Hypothalamus (tissue), 51 donors: ENCODE measurements at regions not wholly inside any gene's neighbourhood (a gene's known extent, or its start where the extent isn't known, plus 50 kb on each side); places are given as distances from the start of the nearest gene placed in this dataset.
"Not testable (repeated sequence)": the region's sequence is repeated elsewhere in the genome, so short reads cannot be mapped to it uniquely, and the experiment has no call there.

Experiments used
- DNase-seq, 51 donors: peaks; one replicate each; lab custom pipeline; 2025; lab: John Stamatoyannopoulos, UW

GRCh38 chr15:92705764-92706163 is 50.2 kb upstream of the FAM174B start:
- DNase-seq = no peak

GRCh38 chr15:92706201-92706600 is 50.6 kb upstream of the FAM174B start:
- no peak for DNase-seq

DNA sequence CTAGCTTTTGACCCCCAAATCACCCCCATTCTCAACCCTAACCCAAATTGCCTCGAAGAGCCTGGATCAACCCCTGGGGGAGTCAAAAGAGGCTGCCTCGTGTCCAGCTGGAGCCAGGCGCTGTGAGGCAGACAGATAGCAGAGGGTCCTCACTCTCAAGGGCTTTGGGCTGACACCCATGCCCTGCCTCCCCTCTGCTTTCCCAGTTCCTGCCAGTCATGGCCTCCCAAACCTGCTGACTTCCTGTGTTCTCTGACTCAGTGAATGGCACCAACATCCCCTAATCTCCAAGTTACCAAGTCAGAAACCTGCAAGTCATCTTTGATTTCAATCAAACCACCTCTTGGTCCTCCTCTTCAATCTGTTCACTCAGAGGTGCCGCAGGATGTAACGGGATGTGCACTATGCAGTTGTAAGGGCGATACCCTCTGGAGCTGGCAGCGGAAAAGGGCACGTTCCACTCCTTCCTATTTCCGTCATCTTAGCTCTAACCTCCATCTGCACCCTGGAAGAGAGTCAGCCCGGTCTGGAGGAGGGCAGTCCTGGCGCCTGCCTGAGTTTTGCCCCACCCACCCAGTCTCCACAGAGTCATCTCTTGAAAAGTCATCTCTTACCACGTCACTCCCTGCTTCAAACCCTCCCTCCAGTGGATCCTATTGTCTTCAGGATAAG is 52.4 kb upstream of the FAM174B start:
- DNase-seq = no peak

- no peak for DNase-seq
These were observed 53.1 kb upstream of the FAM174B start for GRCh38 chr15:92708635-92709034.

- DNase-seq = no peak
These were observed 53.7 kb upstream of the FAM174B start for GRCh38 chr15:92709110-92709790.

GRCh38 chr15:92711457-92711831 is 55.9 kb upstream of the FAM174B start:
- no peak for DNase-seq

DNA sequence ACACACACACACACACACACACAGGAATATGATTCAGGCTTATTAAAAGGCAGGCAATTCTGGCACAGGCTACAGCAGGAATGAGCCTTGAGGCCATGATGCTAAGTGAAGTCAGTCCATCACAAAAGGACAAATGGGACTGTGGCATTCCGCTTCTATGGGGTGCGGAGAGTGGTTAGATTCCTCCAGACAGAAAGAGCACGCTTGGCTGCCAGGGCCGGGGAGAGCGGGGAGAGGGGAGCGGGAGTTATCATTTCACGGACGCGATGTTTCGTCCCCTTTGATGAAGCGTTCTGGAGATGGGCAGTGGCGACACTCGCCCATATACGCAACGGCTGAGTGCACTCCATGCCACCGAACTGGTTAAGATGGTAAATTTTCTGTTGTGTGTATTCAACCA is 58.5 kb upstream of the FAM174B start:
- peak in 17 of 51 donors; percentile 11 to 72 (median 28) for DNase-seq

DNA sequence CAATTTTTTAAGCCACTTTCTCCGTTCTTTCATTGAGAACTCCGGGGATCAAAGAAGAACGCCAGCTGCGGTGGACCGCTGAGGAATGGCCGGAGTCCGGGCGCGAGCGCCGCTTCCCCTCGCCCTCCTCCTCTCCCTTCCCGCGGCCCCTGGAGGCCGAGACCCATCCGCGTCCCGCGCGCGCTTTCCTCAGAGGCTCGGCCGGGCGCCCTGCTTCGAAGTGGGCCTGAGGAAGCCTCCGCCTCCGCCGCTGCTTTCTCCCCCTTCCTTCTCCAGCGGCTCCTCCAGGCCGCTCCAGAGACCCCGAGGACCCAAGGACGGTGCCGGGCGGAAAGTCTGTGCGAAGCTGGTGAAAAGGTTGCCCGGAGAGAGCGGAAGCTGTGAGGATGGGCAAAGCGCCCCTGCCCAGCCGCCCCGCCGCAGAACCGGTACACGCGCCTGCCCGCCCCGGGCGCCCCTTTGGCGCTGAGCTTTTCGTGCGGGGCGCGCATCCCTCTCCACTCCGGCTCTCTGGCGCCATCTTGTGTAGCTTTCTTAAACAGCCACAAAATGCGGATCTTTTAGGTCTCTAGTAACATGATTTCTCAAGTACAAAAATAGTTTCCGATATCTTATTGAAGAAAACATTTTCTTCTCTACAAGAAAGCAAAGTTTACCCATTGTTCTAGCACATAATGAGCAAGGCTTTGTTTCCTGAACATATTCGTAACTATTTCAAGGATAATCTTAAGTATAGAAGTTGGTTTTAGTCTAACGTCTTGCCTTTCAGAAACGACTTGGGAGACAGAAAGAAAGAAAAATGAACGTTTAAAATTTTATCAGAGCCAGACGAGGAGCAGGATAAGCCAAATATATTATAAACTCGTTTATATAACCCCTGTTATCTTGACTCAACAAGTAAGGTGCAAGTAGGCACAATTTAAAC is 59.2 kb upstream of the FAM174B start:
- peak in 49 of 51 donors; percentile 22 to 91 (median 65) for DNase-seq

DNA sequence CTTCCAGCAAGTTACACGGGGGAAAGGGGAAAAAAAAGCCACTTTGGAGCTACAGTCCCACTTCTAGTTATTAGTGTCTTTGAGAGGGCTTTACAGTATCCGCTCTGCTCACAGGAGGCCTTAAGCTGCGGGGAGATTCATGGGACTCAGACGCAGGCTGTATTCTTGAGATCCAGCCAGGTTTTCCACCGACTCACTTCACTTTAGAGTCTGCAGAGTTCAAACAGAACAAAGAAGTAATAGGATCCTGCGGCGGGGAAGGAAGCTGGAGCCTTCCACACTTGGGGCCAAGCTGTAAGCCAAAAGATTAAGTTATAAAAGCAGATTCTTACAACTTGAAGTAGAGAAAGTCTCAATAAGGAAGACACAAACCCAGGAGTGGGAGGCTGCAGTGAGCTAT is 60.2 kb upstream of the FAM174B start:
- DNase-seq = no peak

DNA sequence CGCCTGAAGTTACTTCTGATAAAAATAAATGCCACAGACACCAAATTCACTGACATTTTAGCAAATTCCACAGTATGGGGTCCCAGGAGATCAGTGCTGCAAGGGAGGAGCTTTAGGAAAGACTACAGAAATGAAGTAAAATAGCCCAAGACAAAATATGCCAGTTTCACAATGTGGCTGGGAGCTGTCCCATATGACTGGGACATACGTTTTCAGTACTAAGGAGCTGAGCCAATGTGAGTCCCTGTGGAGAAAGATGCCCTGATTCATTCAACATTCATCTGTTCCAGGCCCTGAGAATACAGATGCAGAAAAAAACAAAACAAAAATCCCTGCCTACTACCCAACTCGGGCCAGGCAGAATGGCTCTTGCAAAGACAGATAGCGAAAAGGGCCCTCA is 63.4 kb upstream of the FAM174B start:
- DNase-seq = no peak

DNA sequence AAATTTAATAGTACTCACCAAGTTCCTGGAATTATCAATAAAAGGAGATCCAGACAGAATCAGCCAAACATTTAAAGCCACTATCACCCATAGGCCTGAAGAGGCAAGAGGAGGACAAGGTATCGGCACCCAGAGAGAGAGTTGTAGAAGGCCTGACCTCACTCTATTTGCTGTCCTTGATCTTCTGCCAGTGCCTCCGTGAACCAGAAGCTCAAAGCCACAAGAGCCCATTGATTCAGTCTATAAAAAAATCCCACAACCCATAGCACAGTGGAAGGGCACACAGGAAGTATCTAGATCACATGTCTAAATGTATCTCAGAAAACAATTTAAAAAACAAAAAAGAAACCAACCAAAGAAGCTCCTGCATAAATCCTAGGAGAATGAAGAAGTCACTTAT is 68.6 kb upstream of the FAM174B start:
- no peak for DNase-seq

DNA sequence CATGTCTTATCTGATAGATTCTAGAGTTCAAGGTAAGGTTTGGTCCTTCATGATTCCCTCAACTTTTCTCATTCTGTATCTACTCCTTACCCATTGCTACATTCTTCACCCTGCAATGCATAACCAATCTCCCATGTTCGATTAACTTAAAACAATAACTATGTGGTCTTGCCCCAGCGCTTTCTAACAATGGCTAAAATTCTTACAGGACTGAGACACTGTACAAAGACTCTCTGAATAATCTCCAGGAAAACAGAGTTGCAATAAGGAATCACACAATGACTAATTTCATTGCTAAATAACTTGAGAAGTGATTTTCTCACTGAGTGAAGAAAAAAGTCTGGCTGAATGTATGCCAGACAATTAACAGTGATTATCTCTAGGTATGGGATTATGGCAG is 69.6 kb upstream of the FAM174B start:
- DNase-seq = no peak

GRCh38 chr15:92728266-92728665 is 72.7 kb upstream of the FAM174B start:
- no peak for DNase-seq

DNA sequence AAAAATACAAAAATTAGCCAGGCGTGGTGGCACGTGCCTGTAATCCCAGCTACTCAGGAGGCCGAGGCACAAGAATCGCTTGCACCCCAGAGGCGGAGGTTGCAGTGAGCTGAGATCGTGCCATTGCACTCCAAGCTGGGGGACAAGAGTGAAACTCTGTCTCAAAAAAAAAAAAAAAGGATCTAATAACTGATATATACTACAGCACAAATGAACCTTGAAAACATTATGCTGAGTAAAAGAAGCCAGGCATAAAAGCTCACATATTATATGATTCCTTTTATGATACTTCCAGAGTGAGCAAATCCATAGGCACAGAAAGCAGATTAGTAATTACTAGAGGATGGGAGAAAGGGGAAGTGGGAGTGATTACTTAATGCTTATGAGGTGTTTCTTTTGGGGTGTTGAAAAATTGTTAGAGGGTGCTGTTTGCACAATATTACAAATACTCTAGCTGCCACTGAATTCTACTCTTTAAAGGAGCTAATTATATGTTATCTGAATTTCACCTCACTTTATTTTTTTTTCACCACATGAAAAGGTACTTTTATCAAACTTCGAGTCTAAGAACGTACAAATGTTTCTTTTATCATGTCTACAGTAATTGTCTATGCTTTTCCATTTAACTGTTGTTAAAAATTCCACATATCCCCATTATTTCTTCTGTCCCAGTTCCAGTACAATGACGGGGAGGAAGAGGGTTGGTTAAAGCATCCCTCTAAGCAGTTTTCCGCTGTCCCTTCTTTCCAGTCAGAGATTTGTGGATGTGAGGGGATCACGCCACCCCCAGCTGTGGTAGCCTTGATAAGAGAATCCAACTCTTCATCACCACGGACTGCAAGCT is 77.7 kb upstream of the FAM174B start:
- no peak for DNase-seq

DNA sequence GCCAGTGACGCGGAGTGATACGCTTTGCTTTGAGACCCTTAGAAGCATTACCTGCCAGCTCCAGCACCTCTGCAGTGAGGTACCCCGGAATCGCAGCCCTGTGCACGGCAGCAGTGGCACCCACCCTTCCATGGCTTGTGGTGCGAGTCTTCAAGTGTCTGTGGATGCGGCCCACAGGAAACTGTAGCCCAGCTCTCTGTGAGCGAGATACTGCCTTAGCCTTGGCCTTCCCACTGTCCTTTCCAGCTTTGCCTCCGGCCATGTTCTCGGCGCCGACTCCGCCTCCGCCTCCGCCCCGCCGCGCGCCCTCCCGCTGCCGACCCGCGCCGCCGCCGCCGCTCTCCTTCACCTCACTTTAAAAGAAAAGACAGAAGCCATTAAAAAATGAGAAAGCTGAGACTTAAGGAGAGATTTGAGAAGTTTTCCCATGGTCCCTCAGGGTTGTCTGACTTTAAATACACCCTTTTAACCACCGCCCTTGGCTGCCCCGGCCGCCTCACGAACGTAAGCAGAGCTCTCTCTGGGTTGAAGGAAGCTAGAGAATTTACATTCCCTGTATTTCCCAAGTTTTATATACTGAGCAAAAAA is 78.5 kb upstream of the FAM174B start:
- peak in 28 of 51 donors; percentile 4 to 76 (median 26) for DNase-seq

GRCh38 chr15:92739246-92739645 is 83.7 kb upstream of the FAM174B start:
- DNase-seq = not testable (repeated sequence)

- DNase-seq = no peak
These were observed 90.3 kb upstream of the FAM174B start for GRCh38 chr15:92745845-92746271.

- DNase-seq = no peak
These were observed 91.5 kb upstream of the FAM174B start for GRCh38 chr15:92747047-92747446.

GRCh38 chr15:92749216-92749615 is 93.6 kb upstream of the FAM174B start:
- no peak for DNase-seq

DNA sequence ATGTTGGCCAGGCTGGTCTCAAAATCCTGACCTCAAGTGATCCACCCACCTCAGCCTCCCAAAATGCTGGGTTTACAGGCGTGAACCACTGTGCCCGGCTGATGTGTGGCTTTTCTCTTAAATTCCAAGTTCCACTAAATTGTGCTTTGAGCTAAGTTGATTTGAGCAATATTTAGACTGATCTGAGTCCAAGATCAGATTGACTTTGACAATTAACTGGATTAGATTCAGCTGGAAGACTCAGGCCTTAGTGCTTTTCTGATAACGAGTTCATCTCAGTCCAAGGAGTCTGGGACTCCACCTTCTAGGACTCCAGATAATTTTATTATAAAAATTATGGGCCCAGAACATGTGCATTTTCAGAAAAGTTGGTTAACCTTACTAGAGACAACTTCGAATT is 94.4 kb upstream of the FAM174B start:
- DNase-seq = no peak
